ENCODE measurements at regions not wholly inside any gene's neighbourhood (a gene's known extent, or its start where the extent isn't known, plus 50 kb on each side); places are given as distances from the start of the nearest gene placed in this dataset.

GRCh38 chr6:22064558-22064957, 232.3 kb downstream of the PRL start:
- Histone ChIP-seq H3K36me3 (ENCODE audit: control insufficient read depth, insufficient read depth, low read length) (no peaks in the 10 kb centered on the region), H3K27me3 (ENCODE audit: control insufficient read depth, insufficient read depth, low read length) (no peaks in the 10 kb centered on the region), H3K9me3 (replicated peaks; ENCODE audit: control insufficient read depth, low read depth, low read length) (no peaks in the 10 kb centered on the region), H3K27ac (ENCODE audit: low read length) (no peak overlapping the region), H3K4me3 (ENCODE audit: low read length) (no peak overlapping the region), H3K4me1 (ENCODE audit: control insufficient read depth, insufficient read depth, low read length) (peaks cover 15% of the 10 kb centered on the region)
- no CpG with 5 or more reads among the region's 1 CpG for WGBS (ENCODE audit: insufficient coverage)
- no peak for DNase-seq

GRCh38 chr6:22067122-22067521, 229.7 kb downstream of the PRL start:
- H3K27ac ChIP-seq (ENCODE audit: low read length) = peak overlapping the region; percentile 73
- no peaks in the 10 kb centered on the region for H3K9me3 ChIP-seq (replicated peaks; ENCODE audit: control insufficient read depth, low read depth, low read length)
- no peak overlapping the region for H3K4me3 ChIP-seq (ENCODE audit: low read length)
- no CpG with 5 or more reads among the region's 1 CpG for WGBS (ENCODE audit: insufficient coverage)
- peak; percentile 98 for DNase-seq
- no peaks in the 10 kb centered on the region for H3K27me3 ChIP-seq (ENCODE audit: control insufficient read depth, insufficient read depth, low read length)
- H3K36me3 ChIP-seq (ENCODE audit: control insufficient read depth, insufficient read depth, low read length) = no peaks in the 10 kb centered on the region
- peaks cover 28% of the 10 kb centered on the region for H3K4me1 ChIP-seq (ENCODE audit: control insufficient read depth, insufficient read depth, low read length)

- H3K4me1 ChIP-seq (ENCODE audit: control insufficient read depth, insufficient read depth, low read length) = peaks cover 28% of the 10 kb centered on the region
- peak overlapping the region; percentile 73 for H3K27ac ChIP-seq (ENCODE audit: low read length)
- no peak overlapping the region for H3K4me3 ChIP-seq (ENCODE audit: low read length)
- no peak for DNase-seq
- no peaks in the 10 kb centered on the region for H3K36me3 ChIP-seq (ENCODE audit: control insufficient read depth, insufficient read depth, low read length)
- H3K9me3 ChIP-seq (replicated peaks; ENCODE audit: control insufficient read depth, low read depth, low read length) = no peaks in the 10 kb centered on the region
- WGBS (ENCODE audit: insufficient coverage) = no CpG with 5 or more reads among the region's 2 CpGs
- no peaks in the 10 kb centered on the region for H3K27me3 ChIP-seq (ENCODE audit: control insufficient read depth, insufficient read depth, low read length)
Observed at GRCh38 chr6:22067671-22068070, 229.2 kb downstream of the PRL start.

GRCh38 chr6:22068561-22069305, 228.1 kb downstream of the PRL start:
- H3K4me1 ChIP-seq (ENCODE audit: control insufficient read depth, insufficient read depth, low read length) = peaks cover 27% of the 10 kb centered on the region
- no peak overlapping the region for H3K4me3 ChIP-seq (ENCODE audit: low read length)
- no peaks in the 10 kb centered on the region for H3K36me3 ChIP-seq (ENCODE audit: control insufficient read depth, insufficient read depth, low read length)
- no CpG with 5 or more reads among the region's 4 CpGs for WGBS (ENCODE audit: insufficient coverage)
- DNase-seq = no peak
- peak overlapping the region; percentile 84 for H3K27ac ChIP-seq (ENCODE audit: low read length)
- no peaks in the 10 kb centered on the region for H3K27me3 ChIP-seq (ENCODE audit: control insufficient read depth, insufficient read depth, low read length)
- H3K9me3 ChIP-seq (replicated peaks; ENCODE audit: control insufficient read depth, low read depth, low read length) = no peaks in the 10 kb centered on the region

GRCh38 chr6:22069306-22069800, 227.5 kb downstream of the PRL start:
- peaks cover 27% of the 10 kb centered on the region for H3K4me1 ChIP-seq (ENCODE audit: control insufficient read depth, insufficient read depth, low read length)
- H3K36me3 ChIP-seq (ENCODE audit: control insufficient read depth, insufficient read depth, low read length) = no peaks in the 10 kb centered on the region
- peak overlapping the region; percentile 84 for H3K27ac ChIP-seq (ENCODE audit: low read length)
- no peaks in the 10 kb centered on the region for H3K27me3 ChIP-seq (ENCODE audit: control insufficient read depth, insufficient read depth, low read length)
- H3K9me3 ChIP-seq (replicated peaks; ENCODE audit: control insufficient read depth, low read depth, low read length) = no peaks in the 10 kb centered on the region
- WGBS (ENCODE audit: insufficient coverage) = no CpG with 5 or more reads among the region's 3 CpGs
- no peak overlapping the region for H3K4me3 ChIP-seq (ENCODE audit: low read length)
- DNase-seq = peak; percentile 89

GRCh38 chr6:22071270-22072041, 225.4 kb downstream of the PRL start:
- DNase-seq = peak; percentile 96
- H3K9me3 ChIP-seq (replicated peaks; ENCODE audit: control insufficient read depth, low read depth, low read length) = no peaks in the 10 kb centered on the region
- no peaks in the 10 kb centered on the region for H3K27me3 ChIP-seq (ENCODE audit: control insufficient read depth, insufficient read depth, low read length)
- H3K4me3 ChIP-seq (ENCODE audit: low read length) = peak overlapping the region; percentile 25
- 5% methylated on average over 5 of the region's 8 CpGs for WGBS (ENCODE audit: insufficient coverage)
- no peaks in the 10 kb centered on the region for H3K36me3 ChIP-seq (ENCODE audit: control insufficient read depth, insufficient read depth, low read length)
- H3K4me1 ChIP-seq (ENCODE audit: control insufficient read depth, insufficient read depth, low read length) = peaks cover 27% of the 10 kb centered on the region
- peak overlapping the region; percentile 97 for H3K27ac ChIP-seq (ENCODE audit: low read length)

- no peak for DNase-seq
Observed at GRCh38 chr6:22072949-22073348, 223.9 kb downstream of the PRL start.

GRCh38 chr6:22073516-22074198, 223.2 kb downstream of the PRL start:
- no peak for DNase-seq
- 100% methylated on average over 1 of the region's 4 CpGs for whole genome bisulfite sequencing (ENCODE audit: insufficient coverage)
- H3K4me3 ChIP-seq (ENCODE audit: low read length) = no peak overlapping the region
- H3K4me1 ChIP-seq (ENCODE audit: control insufficient read depth, insufficient read depth, low read length) = peaks cover 19% of the 10 kb centered on the region
- H3K27me3 ChIP-seq (ENCODE audit: control insufficient read depth, insufficient read depth, low read length) = no peaks in the 10 kb centered on the region
- H3K27ac ChIP-seq (ENCODE audit: low read length) = no peak overlapping the region
- H3K36me3 ChIP-seq (ENCODE audit: control insufficient read depth, insufficient read depth, low read length) = no peaks in the 10 kb centered on the region
- no peaks in the 10 kb centered on the region for H3K9me3 ChIP-seq (replicated peaks; ENCODE audit: control insufficient read depth, low read depth, low read length)

More at GRCh38 chr6:22072949-22073348, 223.9 kb downstream of the PRL start:
- no peaks in the 10 kb centered on the region for H3K9me3 ChIP-seq (replicated peaks; ENCODE audit: control insufficient read depth, low read depth, low read length)
- no peak overlapping the region for H3K4me3 ChIP-seq (ENCODE audit: low read length)
- peaks cover 21% of the 10 kb centered on the region for H3K4me1 ChIP-seq (ENCODE audit: control insufficient read depth, insufficient read depth, low read length)
- H3K27me3 ChIP-seq (ENCODE audit: control insufficient read depth, insufficient read depth, low read length) = no peaks in the 10 kb centered on the region
- peak overlapping the region; percentile 97 for H3K27ac ChIP-seq (ENCODE audit: low read length)
- no peaks in the 10 kb centered on the region for H3K36me3 ChIP-seq (ENCODE audit: control insufficient read depth, insufficient read depth, low read length)

GRCh38 chr6:22078288-22078687, 218.5 kb downstream of the PRL start:
- no peak for DNase-seq
- H3K4me3 ChIP-seq (ENCODE audit: low read length) = no peak overlapping the region
- H3K27ac ChIP-seq (ENCODE audit: low read length) = no peak overlapping the region
- H3K36me3 ChIP-seq (ENCODE audit: control insufficient read depth, insufficient read depth, low read length) = no peaks in the 10 kb centered on the region
- H3K27me3 ChIP-seq (ENCODE audit: control insufficient read depth, insufficient read depth, low read length) = no peaks in the 10 kb centered on the region
- WGBS (ENCODE audit: insufficient coverage) = no CpG with 5 or more reads among the region's 1 CpG
- H3K4me1 ChIP-seq (ENCODE audit: control insufficient read depth, insufficient read depth, low read length) = no peaks in the 10 kb centered on the region
- no peaks in the 10 kb centered on the region for H3K9me3 ChIP-seq (replicated peaks; ENCODE audit: control insufficient read depth, low read depth, low read length)
